ENCODE measurements at regions not wholly inside any gene's neighbourhood (a gene's known extent, or its start where the extent isn't known, plus 50 kb on each side); places are given as distances from the start of the nearest gene placed in this dataset.

GRCh38 chr5:68404246-68404645 lies 188.7 kb downstream of the PIK3R1 start:
- H4K20me1 ChIP-seq (ENCODE audit: control insufficient read depth, insufficient read depth, low read length, poor library complexity, severe bottlenecking) = no peaks in the 10 kb centered on the region
- H3K9ac ChIP-seq (ENCODE audit: low read length) = no peak overlapping the region
- no peak overlapping the region for H2AFZ ChIP-seq (ENCODE audit: insufficient read depth, low read depth, low read length, poor library complexity, severe bottlenecking)
- H3K4me2 ChIP-seq (replicated peaks; ENCODE audit: low read depth, low read length, poor library complexity, severe bottlenecking) = no peak overlapping the region
- peaks cover 17% of the 10 kb centered on the region for H3K4me1 Mint-ChIP-seq
- POLR2A ChIA-PET = no interaction called here
- TF ChIP-seq CTCF (IDR thresholded peaks at IDR 0.05) = no peak
- no peaks in the 10 kb centered on the region for H3K79me2 ChIP-seq (ENCODE audit: control insufficient read depth, insufficient read depth, low read length)
- H3K9me3 Mint-ChIP-seq (ENCODE audit: insufficient read depth) = no peaks in the 10 kb centered on the region
- H3K4me1 ChIP-seq (ENCODE audit: control insufficient read depth in 2 of 2, insufficient read depth in 2 of 2, low read length in 2 of 2) = peaks cover 14 to 15% of the 10 kb centered on the region in 2 donors
- no peaks in the 10 kb centered on the region for H3K27me3 Mint-ChIP-seq
- CTCF ChIA-PET = no interaction called here
- no peak for ATAC-seq (ENCODE audit: low read depth)
- H3K4me3 ChIP-seq (ENCODE audit: control extremely low read depth in 1 of 5, extremely low read depth in 1 of 5, insufficient read depth in 1 of 5, low read depth in 2 of 5, low read length in 4 of 5) = no peak overlapping the region
- no peaks in the 10 kb centered on the region for H3K27me3 ChIP-seq (replicated peaks in 1 of 4; ENCODE audit: control extremely low read depth in 1 of 4, control insufficient read depth in 3 of 4, insufficient read depth in 4 of 4, low read length in 3 of 4)
- no peak overlapping the region for H3K4me3 Mint-ChIP-seq
- peaks cover 0 to 1% (median 0%) of the 10 kb centered on the region in 3 donors for H3K9me3 ChIP-seq (ENCODE audit: control extremely low read depth in 1 of 3, control insufficient read depth in 2 of 3, insufficient read depth in 1 of 3, low read length in 2 of 3)
- no peaks in the 10 kb centered on the region for H3K36me3 ChIP-seq (replicated peaks in 1 of 2; ENCODE audit: control extremely low read depth in 1 of 2, control insufficient read depth in 1 of 2, extremely low read depth in 1 of 2, insufficient read depth in 2 of 2, low read length in 1 of 2)
- DNase-seq = no peak
- no peak overlapping the region for H3K27ac ChIP-seq (ENCODE audit: low read length in 2 of 2)
- H3K27ac Mint-ChIP-seq = no peak overlapping the region
- intact Hi-C loops (cut with micrococcal nuclease) = no loop called here

GRCh38 chr5:68405026-68405684 lies 189.6 kb downstream of the PIK3R1 start:
- no peak overlapping the region for H3K4me3 ChIP-seq (ENCODE audit: control extremely low read depth in 1 of 5, extremely low read depth in 1 of 5, insufficient read depth in 1 of 5, low read depth in 2 of 5, low read length in 4 of 5)
- H3K9me3 ChIP-seq (ENCODE audit: control extremely low read depth in 1 of 3, control insufficient read depth in 2 of 3, insufficient read depth in 1 of 3, low read length in 2 of 3) = no peaks in the 10 kb centered on the region
- DNase-seq = no peak
- H4K20me1 ChIP-seq (ENCODE audit: control insufficient read depth, insufficient read depth, low read length, poor library complexity, severe bottlenecking) = no peaks in the 10 kb centered on the region
- no peak overlapping the region for H3K4me3 Mint-ChIP-seq
- H3K27me3 Mint-ChIP-seq = no peaks in the 10 kb centered on the region
- no peak overlapping the region for H3K4me2 ChIP-seq (replicated peaks; ENCODE audit: low read depth, low read length, poor library complexity, severe bottlenecking)
- no peak for TF ChIP-seq CTCF (IDR thresholded peaks at IDR 0.05)
- no peak for TF ChIP-seq EZH2 (IDR thresholded peaks at IDR 0.05; ENCODE audit: borderline replicate concordance, insufficient read depth, low read depth, low read length, poor library complexity, severe bottlenecking)
- H3K79me2 ChIP-seq (ENCODE audit: control insufficient read depth, insufficient read depth, low read length) = no peaks in the 10 kb centered on the region
- ChIA-PET POLR2A (no interaction called here), CTCF (no interaction called here)
- no peak overlapping the region for H2AFZ ChIP-seq (ENCODE audit: insufficient read depth, low read depth, low read length, poor library complexity, severe bottlenecking)
- H3K4me1 ChIP-seq (ENCODE audit: control insufficient read depth in 2 of 2, insufficient read depth in 2 of 2, low read length in 2 of 2) = peaks cover 14 to 15% of the 10 kb centered on the region in 2 donors
- intact Hi-C loops (cut with micrococcal nuclease) = no loop called here
- no CpG with 5 or more reads among the region's 1 CpG for WGBS (ENCODE audit: insufficient coverage)
- ATAC-seq (ENCODE audit: low read depth) = no peak
- no peak overlapping the region for H3K27ac ChIP-seq (ENCODE audit: low read length in 2 of 2)
- H3K9ac ChIP-seq (ENCODE audit: low read length) = no peak overlapping the region
- no peaks in the 10 kb centered on the region for H3K36me3 ChIP-seq (replicated peaks in 1 of 2; ENCODE audit: control extremely low read depth in 1 of 2, control insufficient read depth in 1 of 2, extremely low read depth in 1 of 2, insufficient read depth in 2 of 2, low read length in 1 of 2)
- H3K4me1 Mint-ChIP-seq = peaks cover 17% of the 10 kb centered on the region
- H3K9me3 Mint-ChIP-seq (ENCODE audit: insufficient read depth) = no peaks in the 10 kb centered on the region
- no peak overlapping the region for H3K27ac Mint-ChIP-seq
- H3K27me3 ChIP-seq (replicated peaks in 1 of 4; ENCODE audit: control extremely low read depth in 1 of 4, control insufficient read depth in 3 of 4, insufficient read depth in 4 of 4, low read length in 3 of 4) = no peaks in the 10 kb centered on the region
